22Rv1 (cell line): ENCODE measurements at regions not wholly inside any gene's neighbourhood (a gene's known extent, or its start where the extent isn't known, plus 50 kb on each side); places are given as distances from the start of the nearest gene placed in this dataset.

ENCODE experiments used
- ZFX ChIP-seq: fragments of 450-650 bp; IDR thresholded peaks from 2 replicates; pipeline ENCODE4 v1.6.1; 2017; ENCODE audit warnings: antibody characterized with exemption, borderline replicate concordance
- TF ChIP-seq, protein P1 (sequence below): fragments of 450-650 bp; IDR thresholded peaks from 2 replicates; pipeline ENCODE4 v1.5.1; 2017; ENCODE audit warnings: mild to moderate bottlenecking

DNA sequence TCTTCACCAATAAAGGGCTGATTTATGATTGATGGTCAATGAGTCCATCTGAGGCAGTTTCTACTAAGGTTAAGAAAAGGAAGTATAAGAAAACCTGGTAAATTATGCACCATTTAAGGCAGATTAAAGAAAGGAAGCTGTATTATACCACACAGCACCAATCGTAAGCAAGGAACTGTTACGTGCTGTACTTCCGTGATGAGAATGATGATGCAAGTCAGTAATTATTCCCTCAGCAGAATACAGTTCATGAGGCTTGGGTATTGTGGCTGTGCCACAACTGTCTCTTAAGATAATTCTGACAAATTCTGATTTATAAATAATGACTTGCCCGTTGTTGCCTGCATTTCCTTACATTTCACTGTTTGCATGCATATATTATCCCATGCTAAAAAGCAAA, 699.0 kb downstream of the HDGFL1 start:
- TF ChIP-seq, protein P1, sequence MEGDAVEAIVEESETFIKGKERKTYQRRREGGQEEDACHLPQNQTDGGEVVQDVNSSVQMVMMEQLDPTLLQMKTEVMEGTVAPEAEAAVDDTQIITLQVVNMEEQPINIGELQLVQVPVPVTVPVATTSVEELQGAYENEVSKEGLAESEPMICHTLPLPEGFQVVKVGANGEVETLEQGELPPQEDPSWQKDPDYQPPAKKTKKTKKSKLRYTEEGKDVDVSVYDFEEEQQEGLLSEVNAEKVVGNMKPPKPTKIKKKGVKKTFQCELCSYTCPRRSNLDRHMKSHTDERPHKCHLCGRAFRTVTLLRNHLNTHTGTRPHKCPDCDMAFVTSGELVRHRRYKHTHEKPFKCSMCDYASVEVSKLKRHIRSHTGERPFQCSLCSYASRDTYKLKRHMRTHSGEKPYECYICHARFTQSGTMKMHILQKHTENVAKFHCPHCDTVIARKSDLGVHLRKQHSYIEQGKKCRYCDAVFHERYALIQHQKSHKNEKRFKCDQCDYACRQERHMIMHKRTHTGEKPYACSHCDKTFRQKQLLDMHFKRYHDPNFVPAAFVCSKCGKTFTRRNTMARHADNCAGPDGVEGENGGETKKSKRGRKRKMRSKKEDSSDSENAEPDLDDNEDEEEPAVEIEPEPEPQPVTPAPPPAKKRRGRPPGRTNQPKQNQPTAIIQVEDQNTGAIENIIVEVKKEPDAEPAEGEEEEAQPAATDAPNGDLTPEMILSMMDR = no peak
- TF ChIP-seq ZFX = no peak
